H1 (cell line): ENCODE measurements at regions not wholly inside any gene's neighbourhood (a gene's known extent, or its start where the extent isn't known, plus 50 kb on each side); places are given as distances from the start of the nearest gene placed in this dataset.
A peak's percentile ranks its signal among the peaks of the same experiment; 100 is the strongest.
"Not testable (repeated sequence)": the region's sequence is repeated elsewhere in the genome, so short reads cannot be mapped to it uniquely, and the experiment has no call there.

Experiments used
- CTCF ChIA-PET: fragments of 300-600 bp; sonication (Branson Sonifier 250); formaldehyde crosslinking; loops from one replicate; lab custom pipeline; 2021; ENCODE audit not compliant: partially characterized antibody; lab: Charles Lee
- POLR2A ChIA-PET: fragments of 300-600 bp; sonication (Branson Sonifier 250); formaldehyde crosslinking; loops from one replicate; lab custom pipeline; 2021; ENCODE audit warnings: inconsistent platforms; ENCODE audit not compliant: partially characterized antibody; lab: Charles Lee
- DNase-seq, 2 experiments: peaks; one replicate each; pipeline versions ENCODE4 v3.0.0 to v3.0.0-alpha.2; 2010 to 2022; ENCODE audit warnings: low spot score in 2 of 2, low read depth in 1 of 2, mixed read lengths in 1 of 2
- FAIRE-seq: peaks from 2 replicates; lab custom pipeline; 2011; peaks lifted over from hg19 to GRCh38; lab: Jason Lieb, UNC
- H2AFZ ChIP-seq: 2 replicates; pipeline ENCODE4 v1.8.1; 2012; ENCODE audit warnings: low read length, inconsistent platforms
- H2AK5ac ChIP-seq: 2 replicates; pipeline ENCODE4 v1.6.1; 2013; ENCODE audit warnings: low read depth, low read length
- H2BK120ac ChIP-seq: replicated peaks from 2 replicates; pipeline ENCODE3; 2013; ENCODE audit warnings: low read depth, low read length, inconsistent platforms
- H2BK12ac ChIP-seq: 2 replicates; pipeline ENCODE4 v1.6.1; 2013; ENCODE audit warnings: low read depth, low read length
- H2BK15ac ChIP-seq: 2 replicates; pipeline ENCODE4 v1.6.1; 2013; ENCODE audit warnings: low read length
- H2BK20ac ChIP-seq: 2 replicates; pipeline ENCODE4 v1.6.1; 2013; ENCODE audit warnings: low read length
- H2BK5ac ChIP-seq: 2 replicates; pipeline ENCODE4 v1.6.1; 2013; ENCODE audit warnings: low read depth, low read length
- H3K14ac ChIP-seq: 2 replicates; pipeline ENCODE4 v1.6.1; 2013; ENCODE audit warnings: inconsistent platforms; ENCODE audit not compliant: insufficient read length
- H3K18ac ChIP-seq: 2 replicates; pipeline ENCODE4 v1.6.1; 2013; ENCODE audit warnings: low read length; ENCODE audit errors: extremely low read depth
- H3K23ac ChIP-seq: 2 replicates; pipeline ENCODE4 v1.6.1; 2013; ENCODE audit warnings: inconsistent platforms; ENCODE audit not compliant: insufficient read length
- H3K23me2 ChIP-seq: 2 replicates; pipeline ENCODE4 v1.6.1; 2013; ENCODE audit warnings: low read depth, low read length
- H3K27ac ChIP-seq: 2 replicates; pipeline ENCODE4 v1.6.1; 2011; ENCODE audit warnings: low read depth, low read length, inconsistent platforms
- H3K27me3 ChIP-seq, 4 experiments: replicated peaks in 1 of 4; 1 replicate in 1 of 4; 2 replicates in 3 of 4; pipeline versions ENCODE4 v1.6.1 to v1.8.1; 2011 to 2013; ENCODE audit warnings: low read length in 3 of 4, mild to moderate bottlenecking in 3 of 4, inconsistent platforms in 2 of 4, mixed read lengths in 2 of 4, moderate library complexity in 1 of 4; ENCODE audit not compliant: control insufficient read depth in 3 of 4, insufficient read depth in 3 of 4; ENCODE audit errors: extremely low read depth in 1 of 4
- H3K36me3 ChIP-seq, 4 experiments: 2 replicates each; pipeline versions ENCODE4 v1.6.1 to v1.8.1; 2011 to 2013; ENCODE audit warnings: mild to moderate bottlenecking in 4 of 4, low read length in 3 of 4, moderate library complexity in 2 of 4, control low read depth in 1 of 4, inconsistent platforms in 1 of 4; ENCODE audit not compliant: insufficient read depth in 4 of 4, control insufficient read depth in 2 of 4
- H3K4ac ChIP-seq: replicated peaks from 2 replicates; pipeline ENCODE3; 2013; ENCODE audit warnings: low read length, low read depth, mixed read lengths, inconsistent platforms; ENCODE audit not compliant: insufficient read length
- H3K4me1 ChIP-seq, 4 experiments: replicated peaks in 1 of 4; 1 replicate in 1 of 4; 2 replicates in 3 of 4; pipeline versions ENCODE4 v1.6.1 to v1.8.1; 2011 to 2013; ENCODE audit warnings: low read length in 3 of 4, inconsistent platforms in 2 of 4, mixed read lengths in 1 of 4; ENCODE audit not compliant: insufficient read depth in 4 of 4, control insufficient read depth in 3 of 4
- H3K4me2 ChIP-seq, 2 experiments: 2 replicates each; pipeline versions ENCODE4 v1.6.1 to v1.8.1; 2011 to 2013; ENCODE audit warnings: low read depth in 2 of 2, low read length in 2 of 2, control low read depth in 1 of 2, inconsistent platforms in 1 of 2, mild to moderate bottlenecking in 1 of 2; ENCODE audit not compliant: insufficient read depth in 1 of 2
- H3K4me3 ChIP-seq, 4 experiments: fragments of 200-600, 300-600 bp in 1 of 4; sonication (generic), shearing (Covaris generic), sonication (Bioruptor Twin) in 1 of 4; 2 replicates each; pipeline versions ENCODE4 v1.5.1 to v1.8.1; 2011 to 2016; ENCODE audit warnings: low read length in 4 of 4, low read depth in 3 of 4, control low read depth in 2 of 4, inconsistent platforms in 2 of 4, mild to moderate bottlenecking in 2 of 4, mixed read lengths in 1 of 4, moderate library complexity in 1 of 4; ENCODE audit not compliant: insufficient read depth in 2 of 4; ENCODE audit errors: extremely low read depth in 1 of 4
- H3K56ac ChIP-seq: replicated peaks from 2 replicates; pipeline ENCODE3; 2013; ENCODE audit warnings: low read depth, mild to moderate bottlenecking, mixed read lengths, low read length, inconsistent platforms; ENCODE audit not compliant: insufficient read length
- H3K79me1 ChIP-seq: 2 replicates; pipeline ENCODE4 v1.6.1; 2013; ENCODE audit warnings: low read depth, low read length, control low read depth
- H3K79me2 ChIP-seq, 2 experiments: 2 replicates each; pipeline versions ENCODE4 v1.6.1 to v1.8.1; 2012 to 2013; ENCODE audit warnings: low read length in 2 of 2, mild to moderate bottlenecking in 2 of 2, inconsistent platforms in 1 of 2; ENCODE audit not compliant: insufficient read depth in 2 of 2, control insufficient read depth in 1 of 2
- H3K9ac ChIP-seq, 4 experiments: replicated peaks in 1 of 4; 1 replicate in 1 of 4; 2 replicates in 3 of 4; pipeline versions ENCODE4 v1.6.1 to v1.8.1; 2011 to 2013; ENCODE audit warnings: low read depth in 3 of 4, low read length in 3 of 4, control low read depth in 2 of 4, mild to moderate bottlenecking in 2 of 4, moderate library complexity in 2 of 4, inconsistent platforms in 1 of 4; ENCODE audit errors: extremely low read depth in 1 of 4
- H3K9me3 ChIP-seq, 2 experiments: 2 replicates each; pipeline versions ENCODE4 v1.6.1 to v1.8.1; 2012 to 2013; ENCODE audit warnings: mild to moderate bottlenecking in 2 of 2, moderate library complexity in 2 of 2, control low read depth in 1 of 2, inconsistent platforms in 1 of 2, low read depth in 1 of 2, low read length in 1 of 2, mixed read lengths in 1 of 2; ENCODE audit not compliant: insufficient read depth in 2 of 2
- H4K20me1 ChIP-seq, 2 experiments: replicated peaks in 1 of 2; 2 replicates each; pipeline versions ENCODE3 to v1.8.1; 2011 to 2013; ENCODE audit warnings: inconsistent platforms in 2 of 2, low read length in 2 of 2, mild to moderate bottlenecking in 1 of 2; ENCODE audit not compliant: insufficient read depth in 2 of 2, control insufficient read depth in 1 of 2
- H4K5ac ChIP-seq: 2 replicates; pipeline ENCODE4 v1.6.1; 2013; ENCODE audit warnings: low read length, low read depth, mixed read lengths, inconsistent platforms; ENCODE audit not compliant: insufficient read length
- H4K8ac ChIP-seq: 2 replicates; pipeline ENCODE4 v1.8.0; 2013; ENCODE audit warnings: mild to moderate bottlenecking, moderate library complexity, low read length, inconsistent platforms; ENCODE audit not compliant: insufficient read depth; ENCODE audit errors: extremely low read depth
- H4K91ac ChIP-seq: replicated peaks from 2 replicates; pipeline ENCODE3; 2013; ENCODE audit warnings: low read length, mixed read lengths, inconsistent platforms; ENCODE audit not compliant: insufficient read length
- CTCF ChIP-seq, 3 experiments: IDR thresholded peaks; 1 replicate in 2 of 3; 2 replicates in 1 of 3; pipeline versions ENCODE4 v1.5.1 to v1.6.1; 2011; ENCODE audit warnings: low read length in 3 of 3, mild to moderate bottlenecking in 3 of 3, inconsistent platforms in 2 of 3, low read depth in 1 of 3, moderate library complexity in 1 of 3; ENCODE audit not compliant: insufficient read depth in 1 of 3; ENCODE audit errors: control extremely low read depth in 1 of 3
- RAD21 ChIP-seq, 2 experiments: IDR thresholded peaks in 1 of 2; conservative IDR thresholded peaks in 1 of 2; 2 replicates each; pipeline ENCODE4 v1.6.1; 2011; ENCODE audit warnings: low read depth in 2 of 2, low read length in 2 of 2, improper control_type of control experiment in 1 of 2, inconsistent platforms in 1 of 2, mild to moderate bottlenecking in 1 of 2, moderate library complexity in 1 of 2
- WGBS, 2 experiments: shearing (Covaris generic) in 1 of 2; methylation state at CpG; one replicate each; pipeline versions ENCODE4 v1.1.6 to v1.1.7; 2013 to 2015; ENCODE audit warnings: low lambda C conversion rate in 2 of 2, mixed read lengths in 2 of 2, inconsistent platforms in 1 of 2, low coverage in 1 of 2, missing lambda C conversion rate in 1 of 2; ENCODE audit not compliant: insufficient replicate concordance in 2 of 2, insufficient coverage in 1 of 2, insufficient read length in 1 of 2; ENCODE audit errors: extremely low coverage in 1 of 2, missing lambda C conversion rate in 1 of 2; 5-methylcytosine and 5-hydroxymethylcytosine counted together

- H3K23me2 ChIP-seq, H2AK5ac ChIP-seq, FAIRE-seq, H3K9ac ChIP-seq, H3K14ac ChIP-seq, H3K23ac ChIP-seq, H3K79me1 ChIP-seq, H3K27me3 ChIP-seq, H3K4me2 ChIP-seq, H3K27ac ChIP-seq, H2AFZ ChIP-seq, H2BK5ac ChIP-seq, H2BK15ac ChIP-seq, H3K4me3 ChIP-seq, H3K56ac ChIP-seq, H2BK120ac ChIP-seq, H2BK12ac ChIP-seq, H4K8ac ChIP-seq, H4K5ac ChIP-seq, H4K20me1 ChIP-seq, H3K18ac ChIP-seq, H3K79me2 ChIP-seq, H3K4ac ChIP-seq, POLR2A ChIA-PET, H3K4me1 ChIP-seq, H3K36me3 ChIP-seq, H3K9me3 ChIP-seq, H2BK20ac ChIP-seq, H4K91ac ChIP-seq: not testable (repeated sequence)
- DNase-seq = peak in 1 of 2 experiments; percentile 44
- 91% methylated on average over 9 of the region's 9 CpGs; no CpG with 5 or more reads in 1 of the 2 experiments for WGBS, 2 experiments
- CTCF ChIA-PET = interaction anchor here (1.9 kb wide), 1 partner anchor 11 kb away, joined by 4 read pairs; no protein-coding TSS in a partner anchor
- TF ChIP-seq CTCF (IDR thresholded peaks at IDR 0.05; ENCODE audit: control extremely low read depth in 1 of 3, insufficient read depth in 1 of 3, low read depth in 1 of 3, low read length in 3 of 3) = peak in 2 of 3 experiments; percentile 31 to 32; a peak in 3 of 4 replicates
- peak; percentile 54 to 58 for TF ChIP-seq RAD21 (IDR thresholded peaks at IDR 0.05 in 1 of 2, conservative IDR thresholded peaks at IDR 0.05 in 1 of 2; ENCODE audit: low read depth in 2 of 2, low read length in 2 of 2)
These were observed 882.4 kb downstream of the DIPK2A start for GRCh38 chr3:144854020-144854419.
